Duodenal mucosa (tissue), 2 donors: ENCODE measurements at regions not wholly inside any gene's neighbourhood (a gene's known extent, or its start where the extent isn't known, plus 50 kb on each side); places are given as distances from the start of the nearest gene placed in this dataset.

ENCODE experiments used
- H3K27ac ChIP-seq: one replicate; pipeline ENCODE4 v1.7.0; 2013; ENCODE audit warnings: low read depth, low read length
- H3K27me3 ChIP-seq, 2 donors: one replicate each; pipeline ENCODE4 v1.7.0; 2013; ENCODE audit warnings: low read length in 2 of 2, control low read depth in 1 of 2; ENCODE audit not compliant: insufficient read depth in 2 of 2, control insufficient read depth in 1 of 2
- H3K36me3 ChIP-seq, 2 donors: one replicate each; pipeline ENCODE4 v1.7.0; 2013; ENCODE audit warnings: low read length in 2 of 2, control low read depth in 1 of 2; ENCODE audit not compliant: insufficient read depth in 2 of 2, control insufficient read depth in 1 of 2
- H3K4me1 ChIP-seq, 2 donors: one replicate each; pipeline ENCODE4 v1.7.0; 2013; ENCODE audit warnings: low read length in 2 of 2, control low read depth in 1 of 2; ENCODE audit not compliant: insufficient read depth in 2 of 2, control insufficient read depth in 1 of 2
- H3K4me3 ChIP-seq, 2 donors: one replicate each; pipeline ENCODE4 v1.7.0; 2013; ENCODE audit warnings: low read length in 2 of 2, low read depth in 1 of 2
- H3K9ac ChIP-seq, 2 donors: one replicate each; pipeline ENCODE4 v1.7.0; 2013; ENCODE audit warnings: low read length in 2 of 2, low read depth in 1 of 2
- H3K9me3 ChIP-seq, 2 donors: one replicate each; pipeline ENCODE4 v1.7.0; 2013; ENCODE audit warnings: low read length in 2 of 2, control low read depth in 1 of 2; ENCODE audit not compliant: control insufficient read depth in 1 of 2

DNA sequence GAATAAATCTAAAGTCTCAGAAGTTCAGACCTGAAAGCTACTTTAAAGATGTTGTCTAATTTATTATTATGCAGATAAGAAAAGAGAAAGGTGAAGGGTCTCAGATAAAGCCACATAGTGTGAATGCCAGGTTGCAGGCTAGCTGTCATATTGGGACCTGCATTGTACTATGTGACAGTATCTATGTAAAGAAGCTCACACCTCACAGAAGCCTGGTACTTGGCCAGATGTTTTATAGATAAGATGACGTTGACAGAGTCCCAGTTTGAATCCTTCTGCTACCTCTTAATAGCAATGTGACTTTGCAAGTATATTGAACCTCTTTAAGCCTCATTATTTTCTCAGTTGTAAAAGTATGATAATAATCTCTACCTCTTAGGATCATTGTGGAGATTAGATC is 227.0 kb downstream of the SPRY1 start:
- Histone ChIP-seq H3K36me3 (no peaks in the 10 kb centered on the region), H3K9ac (no peak overlapping the region), H3K4me3 (no peak overlapping the region), H3K27ac (no peak overlapping the region), H3K4me1 (peaks cover 10% of the 10 kb centered on the region in 2 donors), H3K9me3 (no peaks in the 10 kb centered on the region), H3K27me3 (no peaks in the 10 kb centered on the region)

GRCh38 chr4:123624959-123625358 is 228.4 kb downstream of the SPRY1 start:
- Histone ChIP-seq H3K27ac (no peak overlapping the region), H3K27me3 (no peaks in the 10 kb centered on the region), H3K4me1 (peaks cover 4% of the 10 kb centered on the region in 2 donors), H3K4me3 (no peak overlapping the region), H3K9ac (no peak overlapping the region), H3K36me3 (no peaks in the 10 kb centered on the region), H3K9me3 (no peaks in the 10 kb centered on the region)

DNA sequence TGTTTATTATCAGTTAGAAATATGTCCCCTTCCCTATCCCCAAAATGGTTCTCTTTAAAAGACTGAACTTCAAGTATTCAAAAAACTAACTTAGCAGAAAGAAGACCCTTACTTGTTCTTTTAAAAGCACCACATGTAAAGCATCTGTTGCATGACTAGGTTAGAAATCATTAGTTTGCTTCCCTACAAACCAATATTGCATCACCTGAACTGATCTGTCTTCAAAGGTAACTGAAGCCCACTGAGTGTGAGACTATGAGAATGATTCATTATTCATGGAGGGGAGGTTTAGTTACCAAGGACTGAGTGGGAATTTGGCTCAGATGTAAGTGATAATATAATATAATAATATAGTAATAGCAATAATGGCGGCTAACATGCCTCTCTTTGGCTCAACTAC is 231.7 kb downstream of the SPRY1 start:
- H3K4me1 ChIP-seq = no peaks in the 10 kb centered on the region
- no peak overlapping the region for H3K27ac ChIP-seq

GRCh38 chr4:123631786-123632692 is 235.4 kb downstream of the SPRY1 start:
- no peaks in the 10 kb centered on the region for H3K9me3 ChIP-seq
- H3K4me3 ChIP-seq = no peak overlapping the region
- no peaks in the 10 kb centered on the region for H3K4me1 ChIP-seq
- H3K27ac ChIP-seq = no peak overlapping the region
- H3K9ac ChIP-seq = no peak overlapping the region
- H3K36me3 ChIP-seq = no peaks in the 10 kb centered on the region
- H3K27me3 ChIP-seq = no peaks in the 10 kb centered on the region

More for the DNA sequence above, 231.7 kb downstream of the SPRY1 start:
- H3K4me3 ChIP-seq = no peak overlapping the region
- no peaks in the 10 kb centered on the region for H3K36me3 ChIP-seq
- no peaks in the 10 kb centered on the region for H3K9me3 ChIP-seq
- H3K27me3 ChIP-seq = no peaks in the 10 kb centered on the region
- no peak overlapping the region for H3K9ac ChIP-seq

DNA sequence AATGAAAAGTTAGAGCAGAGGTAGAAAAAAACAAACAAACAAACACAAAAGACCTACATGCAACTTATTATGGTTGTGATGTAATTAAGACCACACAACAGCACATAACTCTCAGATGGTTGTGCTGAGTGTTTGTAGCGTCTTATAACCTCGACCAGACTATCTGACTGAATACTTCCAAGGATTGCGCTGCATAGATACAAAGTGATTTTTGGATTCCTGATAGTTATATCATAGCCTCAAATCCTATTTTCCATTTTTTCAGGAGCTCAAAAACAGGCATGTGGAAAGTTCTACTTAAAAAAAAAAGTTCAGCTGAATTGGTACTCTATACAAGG is 236.1 kb downstream of the SPRY1 start:
- Histone ChIP-seq H3K36me3 (no peaks in the 10 kb centered on the region), H3K4me1 (no peaks in the 10 kb centered on the region), H3K27me3 (no peaks in the 10 kb centered on the region), H3K9ac (no peak overlapping the region), H3K9me3 (no peaks in the 10 kb centered on the region), H3K27ac (no peak overlapping the region), H3K4me3 (no peak overlapping the region)

GRCh38 chr4:123638834-123639233 is 242.2 kb downstream of the SPRY1 start:
- H3K27ac ChIP-seq = no peak overlapping the region
- no peak overlapping the region for H3K4me3 ChIP-seq
- no peak overlapping the region for H3K9ac ChIP-seq
- no peaks in the 10 kb centered on the region for H3K27me3 ChIP-seq
- H3K9me3 ChIP-seq = no peaks in the 10 kb centered on the region
- no peaks in the 10 kb centered on the region for H3K36me3 ChIP-seq
- H3K4me1 ChIP-seq = no peaks in the 10 kb centered on the region

DNA sequence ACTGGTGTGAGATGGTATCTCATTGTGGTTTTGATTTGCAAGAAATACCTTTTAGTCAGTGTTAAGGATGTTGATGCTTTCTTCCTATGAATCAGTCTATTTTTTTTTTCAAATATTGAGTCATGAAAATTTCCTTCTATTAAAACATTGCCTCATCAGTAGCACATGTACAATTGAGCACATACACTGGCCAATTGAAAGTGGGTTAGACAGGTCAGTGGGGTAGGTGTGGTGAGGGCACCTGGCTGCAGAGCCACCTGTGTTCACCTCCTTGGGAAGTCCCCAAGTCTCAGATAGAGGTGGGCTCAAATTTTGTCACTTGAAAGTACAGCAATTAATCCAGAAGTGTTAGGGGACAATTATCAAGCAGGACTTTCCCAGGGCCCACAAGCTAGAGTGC is 243.7 kb downstream of the SPRY1 start:
- Histone ChIP-seq H3K4me3 (no peak overlapping the region), H3K9ac (no peak overlapping the region), H3K27me3 (no peaks in the 10 kb centered on the region), H3K9me3 (no peaks in the 10 kb centered on the region), H3K27ac (no peak overlapping the region), H3K4me1 (no peaks in the 10 kb centered on the region), H3K36me3 (no peaks in the 10 kb centered on the region)

DNA sequence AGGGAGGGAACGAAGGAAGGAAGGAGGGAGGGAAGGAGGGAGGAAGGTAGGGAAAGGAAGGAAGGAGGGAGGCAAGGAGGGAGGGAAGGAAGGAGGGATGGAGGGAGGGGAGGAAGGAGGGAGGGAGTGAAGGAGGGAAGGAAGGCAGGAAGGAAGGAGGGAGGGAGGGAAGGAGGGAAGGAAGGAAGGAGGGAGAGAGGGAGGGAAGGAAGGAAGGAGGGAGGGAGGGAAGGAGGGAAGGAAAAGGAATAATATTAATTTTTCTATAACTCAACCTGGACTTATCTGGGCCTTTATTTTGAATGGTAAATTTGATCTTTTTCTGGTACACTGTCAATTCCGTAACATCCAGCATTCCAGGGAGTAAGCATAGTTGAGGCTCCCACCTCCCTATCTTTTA is 244.2 kb downstream of the SPRY1 start:
- Histone ChIP-seq H3K4me1 (no peaks in the 10 kb centered on the region), H3K27ac (no peak overlapping the region), H3K36me3 (no peaks in the 10 kb centered on the region), H3K9ac (no peak overlapping the region), H3K4me3 (no peak overlapping the region), H3K27me3 (no peaks in the 10 kb centered on the region), H3K9me3 (no peaks in the 10 kb centered on the region)

- H3K27me3 ChIP-seq = no peaks in the 10 kb centered on the region
- H3K4me1 ChIP-seq = peaks cover 0 to 2% of the 10 kb centered on the region in 2 donors
- H3K9ac ChIP-seq = no peak overlapping the region
- H3K27ac ChIP-seq = no peak overlapping the region
- no peaks in the 10 kb centered on the region for H3K9me3 ChIP-seq
- no peak overlapping the region for H3K4me3 ChIP-seq
- H3K36me3 ChIP-seq = no peaks in the 10 kb centered on the region
Observed at GRCh38 chr4:123643691-123644090, 247.1 kb downstream of the SPRY1 start.

GRCh38 chr4:123649250-123649644 is 252.7 kb downstream of the SPRY1 start:
- H3K9ac ChIP-seq = no peak overlapping the region
- peaks cover 18 to 41% of the 10 kb centered on the region in 2 donors for H3K4me1 ChIP-seq
- H3K4me3 ChIP-seq = peak overlapping the region in 1 of 2 donors; percentile 42
- no peaks in the 10 kb centered on the region for H3K27me3 ChIP-seq
- peak overlapping the region; percentile 28 for H3K27ac ChIP-seq
- no peaks in the 10 kb centered on the region for H3K36me3 ChIP-seq
- H3K9me3 ChIP-seq = no peaks in the 10 kb centered on the region
